ENCODE measurements at regions not wholly inside any gene's neighbourhood (a gene's known extent, or its start where the extent isn't known, plus 50 kb on each side); places are given as distances from the start of the nearest gene placed in this dataset.
"Not testable (repeated sequence)": the region's sequence is repeated elsewhere in the genome, so short reads cannot be mapped to it uniquely, and the experiment has no call there.

DNA sequence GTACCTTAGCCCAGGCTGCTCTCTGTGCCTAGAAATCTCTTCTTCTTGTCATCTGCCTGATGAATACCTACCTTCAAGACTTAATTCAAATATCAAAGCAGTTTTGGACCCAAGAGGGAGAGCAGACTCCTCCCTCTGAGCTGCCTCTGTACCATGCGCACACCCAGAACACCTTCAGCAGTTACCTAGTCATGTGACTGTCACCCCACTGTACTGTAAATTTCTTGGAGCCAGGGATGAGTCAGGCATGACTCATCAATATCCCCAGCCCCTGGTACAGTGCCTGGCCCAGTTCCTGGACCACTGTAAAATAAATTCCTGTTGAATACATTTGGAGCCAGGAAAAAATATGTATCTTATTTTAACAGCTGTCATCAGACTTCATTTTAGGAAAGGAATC, 111.7 kb downstream of the KBTBD2 start:
- TF ChIP-seq GABPA (IDR thresholded peaks at IDR 0.05 in 1 of 2, conservative IDR thresholded peaks at IDR 0.05 in 1 of 2); TAF1 (conservative IDR thresholded peaks at IDR 0.05); RXRA (IDR thresholded peaks at IDR 0.05); SP1 (IDR thresholded peaks at IDR 0.05); JUND (IDR thresholded peaks at IDR 0.05); ZBTB33 (IDR thresholded peaks at IDR 0.05); REST (IDR thresholded peaks at IDR 0.05); EGR1 (IDR thresholded peaks at IDR 0.05; ENCODE audit: low read depth in 2 of 2); YY1 (IDR thresholded peaks at IDR 0.05); NR2F2 (IDR thresholded peaks at IDR 0.05): not testable (repeated sequence)
- TF ChIP-seq, protein P1, sequence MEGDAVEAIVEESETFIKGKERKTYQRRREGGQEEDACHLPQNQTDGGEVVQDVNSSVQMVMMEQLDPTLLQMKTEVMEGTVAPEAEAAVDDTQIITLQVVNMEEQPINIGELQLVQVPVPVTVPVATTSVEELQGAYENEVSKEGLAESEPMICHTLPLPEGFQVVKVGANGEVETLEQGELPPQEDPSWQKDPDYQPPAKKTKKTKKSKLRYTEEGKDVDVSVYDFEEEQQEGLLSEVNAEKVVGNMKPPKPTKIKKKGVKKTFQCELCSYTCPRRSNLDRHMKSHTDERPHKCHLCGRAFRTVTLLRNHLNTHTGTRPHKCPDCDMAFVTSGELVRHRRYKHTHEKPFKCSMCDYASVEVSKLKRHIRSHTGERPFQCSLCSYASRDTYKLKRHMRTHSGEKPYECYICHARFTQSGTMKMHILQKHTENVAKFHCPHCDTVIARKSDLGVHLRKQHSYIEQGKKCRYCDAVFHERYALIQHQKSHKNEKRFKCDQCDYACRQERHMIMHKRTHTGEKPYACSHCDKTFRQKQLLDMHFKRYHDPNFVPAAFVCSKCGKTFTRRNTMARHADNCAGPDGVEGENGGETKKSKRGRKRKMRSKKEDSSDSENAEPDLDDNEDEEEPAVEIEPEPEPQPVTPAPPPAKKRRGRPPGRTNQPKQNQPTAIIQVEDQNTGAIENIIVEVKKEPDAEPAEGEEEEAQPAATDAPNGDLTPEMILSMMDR (IDR thresholded peaks at IDR 0.05; ENCODE audit: low read depth, low read length, missing input control) = not testable (repeated sequence)
- TF ChIP-seq, protein P2, sequence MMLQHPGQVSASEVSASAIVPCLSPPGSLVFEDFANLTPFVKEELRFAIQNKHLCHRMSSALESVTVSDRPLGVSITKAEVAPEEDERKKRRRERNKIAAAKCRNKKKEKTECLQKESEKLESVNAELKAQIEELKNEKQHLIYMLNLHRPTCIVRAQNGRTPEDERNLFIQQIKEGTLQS (IDR thresholded peaks at IDR 0.05) = not testable (repeated sequence)
- TF ChIP-seq, protein P3, sequence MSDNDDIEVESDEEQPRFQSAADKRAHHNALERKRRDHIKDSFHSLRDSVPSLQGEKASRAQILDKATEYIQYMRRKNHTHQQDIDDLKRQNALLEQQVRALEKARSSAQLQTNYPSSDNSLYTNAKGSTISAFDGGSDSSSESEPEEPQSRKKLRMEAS (IDR thresholded peaks at IDR 0.05) = not testable (repeated sequence)
